Stomach (tissue), 4 donors: ENCODE measurements at regions not wholly inside any gene's neighbourhood (a gene's known extent, or its start where the extent isn't known, plus 50 kb on each side); places are given as distances from the start of the nearest gene placed in this dataset.

ENCODE experiments used
- CTCF ChIP-seq, 7 experiments: fragments of 450-650 bp in 4 of 7; fragments of 200-600 bp in 3 of 7; sonication (generic) in 3 of 7; IDR thresholded peaks; one replicate each; pipeline ENCODE4 v1.5.1; 2016 to 2019; ENCODE audit warnings: antibody characterized with exemption in 7 of 7, control low read depth in 2 of 7, mild to moderate bottlenecking in 1 of 7
- POLR2A ChIP-seq, 4 donors: fragments of 450-650 bp; IDR thresholded peaks; one replicate each; pipeline ENCODE4 v1.6.1; 2016; ENCODE audit warnings: antibody characterized with exemption in 4 of 4, control low read depth in 2 of 4, mild to moderate bottlenecking in 1 of 4, moderate library complexity in 1 of 4

DNA sequence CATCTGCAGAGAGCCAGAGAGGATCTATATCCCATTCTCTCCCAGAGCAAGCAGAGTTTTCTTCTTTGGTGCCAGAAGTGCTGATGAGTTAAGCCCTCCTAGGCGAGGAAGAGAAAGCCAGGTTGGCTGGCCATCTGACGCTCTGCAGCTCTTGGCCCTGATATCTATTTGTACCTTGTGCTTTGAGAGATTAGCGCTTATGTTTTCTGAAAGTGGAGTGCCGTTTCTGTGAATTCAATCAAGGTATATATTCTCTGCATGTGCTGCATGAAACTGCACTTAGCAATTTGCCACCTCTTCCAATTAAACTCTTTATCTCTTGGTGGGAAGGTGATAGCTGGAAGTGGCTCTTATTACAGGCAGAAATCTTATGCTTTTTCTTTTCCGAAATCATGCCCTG lies 177.5 kb downstream of the LPIN1 start:
- no peak for TF ChIP-seq CTCF (IDR thresholded peaks at IDR 0.05)
- no peak for TF ChIP-seq POLR2A (IDR thresholded peaks at IDR 0.05)
